ENCODE measurements at regions not wholly inside any gene's neighbourhood (a gene's known extent, or its start where the extent isn't known, plus 50 kb on each side); places are given as distances from the start of the nearest gene placed in this dataset.

DNA sequence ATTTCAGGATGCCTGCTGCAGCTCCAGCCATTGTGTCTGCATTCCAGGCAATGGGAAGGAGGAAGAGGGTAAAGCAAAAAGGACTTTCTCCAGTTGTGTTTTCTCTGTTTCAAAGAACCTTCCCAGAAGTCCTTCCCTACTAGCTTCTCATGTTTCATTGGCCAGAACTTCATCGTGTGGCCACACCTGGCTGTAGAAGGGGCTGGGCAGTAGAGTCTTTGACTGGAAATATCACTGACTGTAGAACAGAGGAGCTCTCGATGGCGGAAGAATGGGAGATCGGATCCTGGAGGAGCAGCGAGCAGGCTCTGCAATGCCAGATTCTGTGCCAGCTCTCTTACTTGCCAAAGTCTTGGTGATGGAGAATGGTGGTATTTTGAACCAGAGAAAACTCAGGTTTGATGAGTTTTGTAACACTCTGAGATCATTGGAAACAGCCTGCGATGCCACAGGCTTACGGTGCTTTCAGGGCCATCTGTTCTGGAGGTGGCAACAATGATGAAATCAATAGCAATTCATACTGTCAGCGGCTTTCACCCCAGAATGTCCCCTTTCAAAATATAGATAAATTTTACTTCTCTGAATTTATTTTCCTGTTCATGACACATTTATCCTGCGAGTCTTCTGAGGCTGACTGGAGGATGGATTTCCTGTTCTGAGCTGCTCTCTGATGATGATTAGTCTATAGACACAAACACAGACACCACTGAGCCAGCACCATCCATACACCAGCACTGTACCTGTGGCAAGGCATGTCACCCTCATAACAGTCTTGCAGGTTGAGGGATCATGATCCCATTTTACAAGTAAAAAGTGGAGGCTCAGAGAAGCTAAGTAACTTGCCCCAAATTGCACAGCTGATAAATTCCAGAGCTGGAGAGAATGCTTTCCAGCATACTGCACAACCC, 204.2 kb downstream of the EMX2 start:
- TF ChIP-seq ZNF114 (CRISPR knock-in tag; IDR thresholded peaks at IDR 0.05): no peak
- TF ChIP-seq, protein P1, sequence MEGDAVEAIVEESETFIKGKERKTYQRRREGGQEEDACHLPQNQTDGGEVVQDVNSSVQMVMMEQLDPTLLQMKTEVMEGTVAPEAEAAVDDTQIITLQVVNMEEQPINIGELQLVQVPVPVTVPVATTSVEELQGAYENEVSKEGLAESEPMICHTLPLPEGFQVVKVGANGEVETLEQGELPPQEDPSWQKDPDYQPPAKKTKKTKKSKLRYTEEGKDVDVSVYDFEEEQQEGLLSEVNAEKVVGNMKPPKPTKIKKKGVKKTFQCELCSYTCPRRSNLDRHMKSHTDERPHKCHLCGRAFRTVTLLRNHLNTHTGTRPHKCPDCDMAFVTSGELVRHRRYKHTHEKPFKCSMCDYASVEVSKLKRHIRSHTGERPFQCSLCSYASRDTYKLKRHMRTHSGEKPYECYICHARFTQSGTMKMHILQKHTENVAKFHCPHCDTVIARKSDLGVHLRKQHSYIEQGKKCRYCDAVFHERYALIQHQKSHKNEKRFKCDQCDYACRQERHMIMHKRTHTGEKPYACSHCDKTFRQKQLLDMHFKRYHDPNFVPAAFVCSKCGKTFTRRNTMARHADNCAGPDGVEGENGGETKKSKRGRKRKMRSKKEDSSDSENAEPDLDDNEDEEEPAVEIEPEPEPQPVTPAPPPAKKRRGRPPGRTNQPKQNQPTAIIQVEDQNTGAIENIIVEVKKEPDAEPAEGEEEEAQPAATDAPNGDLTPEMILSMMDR (conservative IDR thresholded peaks at IDR 0.05; ENCODE audit: low read depth in 2 of 2): no peak
- no peak for TF ChIP-seq EZH2 (IDR thresholded peaks at IDR 0.05; ENCODE audit: low read depth, unreplicated experiment)
- no peak for TF ChIP-seq POLR2AphosphoS5 (IDR thresholded peaks at IDR 0.05; ENCODE audit: low read depth)
- no peak for TF ChIP-seq EZH2phosphoT487 (IDR thresholded peaks at IDR 0.05; ENCODE audit: unreplicated experiment)

Data from GM23338 (cell line).